ENCODE measurements at regions not wholly inside any gene's neighbourhood (a gene's known extent, or its start where the extent isn't known, plus 50 kb on each side); places are given as distances from the start of the nearest gene placed in this dataset.

DNA sequence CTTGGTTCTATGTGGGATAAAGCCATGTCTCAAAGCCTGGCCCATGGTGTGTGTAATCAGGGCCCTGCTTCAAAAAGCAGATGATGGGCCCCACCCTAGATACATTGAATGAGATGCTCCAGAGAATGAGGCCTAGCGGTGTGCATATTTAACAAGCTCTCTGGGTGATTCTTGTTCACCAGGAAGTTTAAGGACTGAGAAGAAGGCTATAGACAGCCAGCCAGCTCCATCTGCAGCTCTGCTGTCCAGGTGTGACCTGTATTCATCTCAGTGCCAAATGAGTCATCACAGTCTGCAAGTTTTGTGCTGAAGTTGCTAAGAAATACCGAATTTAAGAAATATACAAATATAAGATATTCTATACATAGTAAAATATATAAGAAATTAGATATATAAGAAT lies 182.0 kb upstream of the RUNX1 start:
- no peak for DNase-seq

DNA sequence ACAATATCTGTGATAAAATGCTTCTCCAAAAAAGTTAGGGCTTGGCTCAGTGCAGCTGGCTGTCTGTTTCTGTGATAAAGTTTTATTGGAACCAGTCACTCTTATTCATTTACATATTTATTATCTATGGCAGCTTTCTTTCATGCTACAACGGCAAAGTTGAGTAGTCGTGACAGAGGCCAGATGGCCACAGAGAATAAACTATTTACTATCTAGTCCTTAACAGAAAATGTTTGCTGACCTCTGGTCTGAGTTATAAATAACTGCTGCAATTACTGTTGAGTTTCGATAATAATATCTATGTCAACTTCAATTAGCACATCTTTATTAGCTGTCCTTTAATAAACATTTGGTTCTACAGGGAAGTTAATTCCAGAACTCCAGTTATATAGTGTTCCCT lies 180.2 kb upstream of the RUNX1 start:
- DNase-seq, result no peak

DNA sequence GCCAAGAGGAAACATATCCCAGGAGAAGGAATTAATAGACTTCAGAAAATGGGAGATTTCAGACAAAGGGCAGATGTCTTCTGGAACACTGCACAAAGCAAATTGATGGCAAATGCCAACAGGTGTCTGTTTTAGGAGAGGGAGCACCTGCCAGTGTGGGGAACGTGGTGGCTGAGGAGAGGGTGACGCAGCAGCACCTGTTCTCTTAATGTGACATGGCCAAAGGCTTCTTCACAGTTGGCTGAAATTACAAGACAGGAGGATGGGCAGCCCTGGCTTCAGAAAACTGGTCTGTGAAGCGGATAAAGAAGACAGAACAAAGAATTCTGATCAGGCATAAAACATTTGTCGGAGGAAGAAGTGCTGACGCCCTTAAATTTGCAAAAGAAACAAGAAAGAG lies 178.7 kb upstream of the RUNX1 start:
- DNase-seq, result peak; percentile 89

DNA sequence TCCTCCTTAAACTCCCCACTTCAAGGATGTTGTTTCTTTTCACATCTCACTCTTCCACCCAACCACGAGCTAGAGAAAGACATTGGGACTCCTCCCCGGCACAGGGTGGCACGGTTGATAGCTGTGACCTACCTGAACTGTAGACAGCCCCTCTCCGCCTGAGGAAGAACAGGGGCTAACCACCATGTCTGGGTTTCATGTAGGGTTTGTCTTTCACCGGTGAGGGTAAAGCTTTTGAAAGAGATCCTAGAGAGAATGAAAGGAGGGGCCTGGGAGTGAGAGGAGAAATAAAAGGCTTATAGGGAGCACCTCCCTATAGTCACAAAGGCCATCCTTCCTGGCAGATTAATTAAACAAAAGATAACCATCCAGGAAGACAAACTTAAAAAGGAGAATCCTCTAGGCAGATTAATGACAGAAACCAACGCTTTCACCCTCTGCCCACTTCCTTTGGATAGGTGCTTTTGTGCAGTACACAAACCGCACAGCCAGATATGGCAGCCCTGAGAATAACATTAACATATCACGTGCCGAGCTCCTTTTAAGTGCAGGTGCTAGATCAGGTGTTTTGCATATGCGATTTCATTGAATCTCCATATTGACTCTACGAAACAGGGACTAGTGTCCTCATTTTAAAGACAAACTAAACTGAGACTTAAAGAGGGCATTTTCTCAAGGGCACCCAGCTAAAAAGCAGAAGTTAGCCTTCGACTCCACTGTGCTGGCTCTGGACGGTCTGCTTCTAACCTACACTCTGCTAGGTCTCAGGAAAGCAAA lies 178.1 kb upstream of the RUNX1 start:
- DNase-seq, result peak; percentile 79

DNA sequence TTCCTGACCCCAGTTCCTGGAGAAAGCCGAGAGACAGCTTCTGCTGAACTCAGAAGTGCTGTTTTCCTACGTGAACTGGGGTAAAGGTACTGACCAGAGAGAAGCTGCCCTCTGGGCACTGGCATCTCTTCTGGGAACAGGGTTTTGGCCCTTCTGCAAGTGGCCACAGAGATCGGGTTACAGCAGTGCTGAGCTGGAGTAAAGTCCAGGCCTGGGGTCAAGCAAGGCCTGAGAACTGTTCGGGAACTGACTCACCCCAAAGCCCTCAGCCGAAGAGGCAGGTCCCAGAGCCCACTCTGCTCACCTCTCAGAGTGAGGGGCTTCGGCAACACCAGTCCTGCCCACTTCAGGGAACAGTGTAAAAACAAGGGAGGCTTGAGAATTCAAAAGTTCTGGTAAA lies 177.2 kb upstream of the RUNX1 start:
- DNase-seq, result no peak

DNA sequence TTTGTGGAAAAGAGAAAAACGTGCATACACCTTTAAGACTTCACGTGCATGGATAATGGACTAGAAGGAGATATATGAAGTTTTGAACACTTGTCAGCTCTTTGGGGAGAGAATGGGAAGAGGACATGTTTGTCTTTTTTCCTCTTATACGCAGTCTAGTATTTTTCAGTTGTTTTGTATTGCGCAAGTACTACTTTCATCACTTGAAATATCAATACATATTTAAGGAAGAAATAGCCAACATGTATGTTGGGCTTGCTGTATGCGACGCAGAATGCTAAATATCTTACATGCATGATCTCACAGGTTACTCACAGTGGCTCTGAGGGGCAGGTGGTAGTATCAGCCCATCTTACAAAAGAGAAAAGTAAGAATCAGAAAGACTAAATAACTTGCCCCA lies 176.5 kb upstream of the RUNX1 start:
- DNase-seq, result no peak

DNA sequence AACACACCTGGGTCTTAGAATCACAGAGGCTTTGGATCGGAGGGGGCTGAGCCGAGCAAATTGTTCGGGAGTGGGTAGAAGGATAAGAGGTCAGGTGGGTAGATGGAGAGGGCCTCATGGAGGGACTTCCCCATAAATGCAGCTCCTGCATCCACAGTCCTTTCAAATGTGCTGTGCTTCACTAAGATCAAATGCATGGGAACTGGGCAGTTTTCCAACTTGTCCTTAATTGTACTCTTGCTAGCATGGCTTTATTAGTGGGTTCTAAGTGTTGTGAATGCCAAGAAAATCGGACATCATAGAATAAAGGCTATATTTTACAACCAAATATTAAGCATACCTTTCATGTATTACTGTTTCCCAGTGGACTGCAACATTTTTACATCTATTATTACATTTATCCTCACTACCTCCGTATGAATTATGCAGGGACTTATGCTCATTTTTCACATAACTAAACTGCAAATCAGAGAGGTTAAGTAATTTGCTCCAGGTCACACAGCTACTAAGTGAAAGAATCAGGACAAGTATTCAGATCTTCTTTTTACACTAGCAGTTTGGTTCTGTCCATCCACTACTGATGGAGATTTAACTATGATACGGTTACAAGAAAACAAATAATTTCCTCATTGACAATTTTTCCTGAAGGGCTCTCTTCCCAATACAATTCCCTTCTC lies 174.5 kb upstream of the RUNX1 start:
- DNase-seq, result peak; percentile 59

DNA sequence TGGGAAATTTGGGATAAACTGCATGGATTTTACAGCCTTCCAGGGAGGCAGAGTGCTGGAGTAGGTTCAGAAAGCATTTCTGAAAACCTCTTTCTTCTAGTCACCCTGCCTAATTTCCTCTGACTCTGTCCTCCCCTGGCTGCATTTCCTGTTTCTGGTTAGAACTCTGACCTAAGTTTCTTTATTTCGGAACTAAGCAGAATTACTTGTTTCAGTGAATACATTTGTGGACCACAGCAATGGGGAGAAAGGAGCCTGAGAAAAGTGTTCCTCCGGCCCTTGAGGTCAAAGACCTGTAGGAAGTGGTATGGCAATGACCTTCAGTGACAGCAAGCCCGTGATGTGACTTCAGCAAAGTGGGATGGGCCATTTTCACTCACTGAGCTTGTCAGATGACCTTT lies 173.4 kb upstream of the RUNX1 start:
- DNase-seq, result no peak

DNA sequence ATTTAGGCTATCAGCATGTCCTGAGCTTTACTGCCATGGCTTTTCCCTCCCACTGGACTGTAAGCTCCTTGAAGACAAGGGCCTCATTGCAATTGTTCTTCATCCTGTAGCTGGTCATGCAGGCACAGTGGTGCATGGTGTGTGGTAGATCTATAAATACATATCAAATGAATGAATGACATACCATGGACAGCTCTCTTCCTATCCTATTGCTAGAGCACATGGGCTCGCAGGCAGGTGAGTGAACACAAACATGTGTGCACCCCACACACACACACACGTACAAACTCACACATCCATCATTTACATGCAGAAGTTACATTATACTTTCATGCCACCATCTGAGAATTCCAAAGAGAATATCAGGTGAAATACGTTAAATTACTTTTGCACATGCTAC lies 172.9 kb upstream of the RUNX1 start:
- DNase-seq, result no peak

DNA sequence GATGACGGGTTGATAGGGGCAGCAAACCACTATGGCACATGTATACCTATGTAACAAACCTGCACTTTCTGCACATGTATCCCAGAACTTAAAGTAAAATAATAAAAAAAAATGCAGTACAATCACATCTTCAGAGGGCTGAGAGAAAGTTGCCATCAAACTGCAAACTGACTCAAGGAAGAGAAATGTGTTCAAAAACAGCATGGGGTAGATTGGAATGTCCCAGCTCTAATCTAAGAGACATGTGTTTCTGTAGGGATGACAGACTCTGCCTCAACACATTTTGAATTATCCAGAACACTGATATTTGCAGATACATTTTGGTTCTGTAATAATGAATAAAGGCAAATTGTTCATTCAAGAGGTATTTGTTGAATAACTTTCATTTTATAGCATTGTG lies 171.2 kb upstream of the RUNX1 start:
- DNase-seq, result no peak

DNA sequence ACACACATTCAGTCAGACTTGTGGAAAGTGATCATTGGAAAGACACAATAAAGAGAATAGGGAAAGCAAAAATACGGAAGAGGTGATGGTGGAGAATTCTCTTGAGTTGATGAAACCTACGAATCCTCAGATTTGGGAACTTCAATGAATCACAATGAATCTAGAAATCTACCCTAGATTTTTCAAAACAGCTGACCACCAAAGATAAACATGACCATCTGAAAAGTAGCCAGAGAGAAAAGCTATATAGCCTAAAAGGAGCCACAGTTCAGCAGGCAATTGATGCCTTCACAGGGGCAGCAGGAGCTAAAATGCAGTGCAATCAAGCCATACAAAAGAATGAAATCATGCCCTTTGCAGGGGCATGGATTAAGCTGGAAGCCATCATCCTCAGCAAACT lies 170.6 kb upstream of the RUNX1 start:
- no peak for DNase-seq

DNA sequence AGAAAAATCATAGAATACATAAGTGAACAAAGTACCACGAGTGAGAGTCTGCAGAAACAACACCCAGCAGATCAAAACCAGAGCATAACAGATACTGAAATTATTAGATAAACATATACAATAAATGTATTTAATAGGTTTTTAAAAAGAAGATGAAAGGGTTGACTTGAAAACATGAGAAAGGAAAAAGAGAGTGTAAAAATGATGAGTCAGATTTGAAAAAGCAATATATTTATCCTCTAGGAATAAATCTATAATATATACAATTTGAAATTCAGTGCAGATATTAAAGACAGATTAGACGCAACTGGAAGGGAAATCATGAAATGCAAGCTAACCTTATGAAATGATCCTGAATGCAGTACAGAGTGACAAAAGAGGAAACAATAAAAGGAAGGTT lies 170.2 kb upstream of the RUNX1 start:
- no peak for DNase-seq

DNA sequence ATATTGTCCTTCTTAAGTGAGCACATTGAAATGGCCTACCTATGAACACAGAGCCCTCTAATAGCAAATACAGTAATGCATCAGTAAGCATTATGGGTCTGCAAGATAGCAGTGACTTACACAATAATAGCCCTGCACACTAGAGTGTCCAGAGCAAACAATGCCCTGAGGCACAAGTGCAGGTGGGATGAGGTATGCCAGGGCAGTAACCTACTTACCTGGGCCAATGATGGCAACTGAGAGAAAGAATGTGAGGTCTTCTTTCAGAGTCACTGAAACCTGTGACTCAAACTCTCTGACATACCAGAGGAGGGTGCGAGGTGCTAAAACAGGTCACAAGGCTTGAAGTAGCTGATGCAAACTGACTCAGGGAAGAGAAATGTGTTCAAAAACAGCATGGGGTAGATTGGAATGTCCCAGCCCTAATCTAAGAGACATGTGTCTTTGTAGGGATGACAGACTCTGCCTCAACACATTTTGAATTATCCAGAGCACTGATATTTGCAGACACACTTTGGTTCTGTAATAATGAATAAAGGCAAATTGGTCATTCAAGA lies 168.5 kb upstream of the RUNX1 start:
- no peak for DNase-seq

DNA sequence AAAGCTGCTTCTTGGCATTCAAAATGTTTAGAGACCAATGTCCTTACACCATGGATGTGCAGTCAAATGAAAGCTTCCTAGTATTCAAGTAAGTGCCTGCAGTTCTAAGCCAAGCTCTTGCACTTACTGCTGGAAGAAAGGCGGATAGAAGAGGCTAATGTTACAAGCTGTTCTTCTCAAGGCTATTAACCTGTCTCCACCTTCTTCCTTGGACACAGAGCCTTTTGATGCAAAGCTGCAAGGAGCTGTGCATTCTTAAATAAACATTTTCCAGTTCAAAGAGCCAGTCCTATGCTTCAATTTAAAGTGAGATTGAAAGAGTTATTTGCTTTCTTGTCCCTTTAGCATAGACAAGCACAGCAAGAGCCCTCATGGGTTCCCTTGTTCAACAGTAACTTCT lies 167.9 kb upstream of the RUNX1 start:
- DNase-seq, result no peak

DNA sequence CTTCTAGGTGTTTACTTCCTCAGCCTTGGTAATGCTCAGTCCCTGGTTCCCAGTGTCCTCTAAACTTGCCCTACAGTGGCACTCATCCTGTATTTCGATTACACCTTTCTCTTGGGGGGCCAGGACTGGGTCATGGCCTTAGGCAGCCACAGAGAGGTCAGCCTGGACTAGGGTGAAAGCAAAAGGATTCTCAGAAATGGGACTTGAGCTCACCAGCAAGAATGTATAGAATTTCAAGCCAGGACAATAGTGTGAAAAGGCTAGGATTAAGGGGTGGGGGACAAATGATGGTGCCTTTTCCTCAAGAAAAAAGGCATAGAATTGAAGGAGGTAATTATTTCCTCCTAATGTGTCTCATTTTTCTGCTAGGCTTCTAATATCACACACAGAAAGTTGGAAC lies 166.8 kb upstream of the RUNX1 start:
- DNase-seq, result no peak

DNA sequence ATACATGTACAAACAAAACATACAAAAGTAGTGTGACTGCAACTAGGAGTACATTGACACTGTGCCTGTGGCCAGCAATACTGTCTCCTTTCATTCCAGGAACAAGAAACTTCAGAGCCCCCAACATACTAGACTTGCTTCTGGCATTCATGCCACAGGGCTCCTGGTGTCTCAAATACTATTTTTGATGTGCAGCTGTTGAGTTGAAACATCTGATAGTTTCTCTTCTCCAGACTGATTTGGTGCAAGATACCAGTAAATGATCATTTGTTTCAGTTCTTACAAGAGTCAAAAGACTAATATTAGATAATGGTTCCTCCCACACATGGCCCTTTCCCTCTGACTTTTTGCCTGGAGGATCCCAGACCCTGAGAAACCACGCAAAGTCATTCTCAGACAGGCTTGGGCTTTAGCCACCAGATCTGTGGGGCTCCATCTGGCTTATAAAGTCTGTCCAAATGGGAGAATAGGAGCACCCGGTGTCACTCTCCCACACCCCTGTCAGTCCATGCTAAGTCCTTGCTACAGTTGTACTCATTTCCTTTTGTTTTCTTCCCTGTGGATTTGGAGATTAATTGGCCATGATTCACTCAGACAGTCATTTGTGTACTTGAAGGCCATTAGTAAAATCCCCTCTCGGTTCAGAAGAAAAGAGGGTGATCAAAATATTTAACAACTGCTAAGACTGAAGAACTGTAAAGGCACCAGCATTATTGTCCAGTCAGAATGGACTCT lies 163.5 kb upstream of the RUNX1 start:
- DNase-seq, result no peak

DNA sequence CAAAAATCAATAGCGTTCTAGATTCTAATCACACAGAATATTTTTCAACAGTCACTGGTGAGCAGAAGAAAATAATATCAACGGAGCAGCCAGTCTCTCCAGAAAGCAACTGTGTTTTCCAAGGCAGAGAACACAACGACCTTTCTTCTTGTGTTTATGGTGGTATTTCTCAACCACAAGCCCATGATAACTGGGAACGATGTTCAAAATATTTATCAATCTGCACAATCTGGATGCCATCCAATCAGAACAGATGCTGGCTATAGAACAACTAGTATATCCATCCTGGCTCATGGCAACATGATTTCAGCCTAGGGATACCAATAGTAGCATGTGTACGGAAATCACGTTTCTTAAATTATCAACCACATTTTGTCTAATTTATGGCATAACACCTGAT lies 162.7 kb upstream of the RUNX1 start:
- no peak for DNase-seq

DNA sequence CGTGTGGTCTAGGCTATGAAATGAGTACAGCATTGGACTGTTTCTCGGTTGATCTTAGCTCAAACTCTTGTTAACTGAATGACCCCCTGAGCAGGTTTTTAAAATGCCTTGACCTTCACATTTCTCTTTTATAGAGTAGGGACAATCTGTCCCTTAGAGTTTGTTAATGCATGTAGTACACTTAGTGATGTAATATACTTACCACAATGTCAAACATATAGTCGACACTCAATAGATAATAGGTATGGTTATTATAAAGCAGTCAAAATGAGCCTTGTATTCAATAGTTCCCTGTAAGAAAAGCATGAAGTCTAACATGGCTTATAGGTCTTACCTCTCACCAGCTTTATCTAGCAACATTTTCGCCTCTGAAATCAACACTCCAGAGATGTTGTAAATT lies 161.0 kb upstream of the RUNX1 start:
- DNase-seq, result no peak

DNA sequence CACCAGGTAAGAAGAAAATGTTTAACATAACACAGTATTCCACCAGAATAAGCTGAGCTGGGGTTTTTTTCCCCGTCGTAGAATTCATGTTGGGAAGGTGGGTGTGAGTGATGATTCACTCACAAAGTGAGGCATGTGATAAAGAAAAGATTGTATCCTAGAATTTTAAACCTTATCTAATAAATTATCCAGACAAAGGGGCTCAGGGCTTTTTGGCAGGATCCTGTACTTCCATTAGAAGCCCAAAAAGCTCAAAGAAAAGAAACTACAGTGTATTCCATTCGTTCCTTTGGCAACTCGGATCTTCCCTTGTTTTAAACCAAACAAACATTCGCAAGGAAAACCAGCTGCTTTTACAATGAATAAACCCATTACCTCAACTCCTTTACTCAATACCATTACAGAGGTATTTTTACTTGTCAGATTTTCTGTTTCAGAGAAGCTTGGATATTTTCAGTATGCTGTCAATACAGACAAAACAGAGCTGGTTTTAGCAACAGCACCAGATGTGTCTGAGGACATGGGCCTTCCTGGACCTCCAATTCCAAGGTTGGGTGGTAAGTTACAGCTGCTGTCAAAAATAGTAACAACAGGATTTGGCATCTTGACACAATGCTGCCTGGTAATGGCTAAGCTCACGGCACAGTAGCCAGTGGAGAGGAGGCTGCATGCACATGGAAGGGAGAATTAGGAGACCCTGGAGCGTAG lies 159.9 kb upstream of the RUNX1 start:
- DNase-seq, result no peak

DNA sequence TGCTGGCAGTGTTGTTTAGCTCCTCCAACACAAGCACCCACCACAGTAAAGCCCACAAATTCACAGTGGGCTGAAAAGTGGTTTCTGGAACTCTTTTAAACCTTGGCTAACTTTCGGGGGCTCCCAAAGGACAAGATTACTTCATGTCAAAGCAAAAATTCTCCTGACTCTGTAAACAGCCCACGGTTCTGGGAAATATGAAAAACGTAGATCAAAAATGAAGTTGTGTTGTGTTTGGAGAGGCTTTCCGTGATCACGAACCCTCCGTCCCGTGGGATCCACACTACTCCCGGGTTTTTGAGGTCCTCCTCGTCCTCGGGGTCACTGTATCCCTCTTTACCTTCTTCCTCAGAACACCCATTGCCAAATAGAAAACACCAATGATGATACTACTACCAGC lies 159.0 kb upstream of the RUNX1 start:
- no peak for DNase-seq

DNA sequence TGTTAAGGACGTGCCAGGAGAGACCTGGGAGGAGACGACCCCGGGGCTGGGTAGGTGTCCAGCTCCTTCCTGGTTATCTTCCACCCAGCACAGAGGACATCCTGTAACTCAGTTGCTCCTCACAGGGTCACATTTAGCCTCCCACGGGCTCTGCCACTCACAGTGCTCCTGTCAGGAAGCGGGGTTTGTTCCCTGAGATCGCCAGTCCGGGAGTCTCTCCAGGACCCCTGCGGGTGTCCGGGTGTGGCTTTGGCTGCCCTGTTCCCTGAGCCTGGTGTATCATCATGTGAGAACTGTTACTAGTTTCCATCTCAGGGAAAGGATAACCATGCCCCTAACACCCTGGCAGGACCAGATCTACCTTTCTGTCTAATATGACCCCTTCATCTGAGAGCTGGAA lies 158.2 kb upstream of the RUNX1 start:
- no peak for DNase-seq

DNA sequence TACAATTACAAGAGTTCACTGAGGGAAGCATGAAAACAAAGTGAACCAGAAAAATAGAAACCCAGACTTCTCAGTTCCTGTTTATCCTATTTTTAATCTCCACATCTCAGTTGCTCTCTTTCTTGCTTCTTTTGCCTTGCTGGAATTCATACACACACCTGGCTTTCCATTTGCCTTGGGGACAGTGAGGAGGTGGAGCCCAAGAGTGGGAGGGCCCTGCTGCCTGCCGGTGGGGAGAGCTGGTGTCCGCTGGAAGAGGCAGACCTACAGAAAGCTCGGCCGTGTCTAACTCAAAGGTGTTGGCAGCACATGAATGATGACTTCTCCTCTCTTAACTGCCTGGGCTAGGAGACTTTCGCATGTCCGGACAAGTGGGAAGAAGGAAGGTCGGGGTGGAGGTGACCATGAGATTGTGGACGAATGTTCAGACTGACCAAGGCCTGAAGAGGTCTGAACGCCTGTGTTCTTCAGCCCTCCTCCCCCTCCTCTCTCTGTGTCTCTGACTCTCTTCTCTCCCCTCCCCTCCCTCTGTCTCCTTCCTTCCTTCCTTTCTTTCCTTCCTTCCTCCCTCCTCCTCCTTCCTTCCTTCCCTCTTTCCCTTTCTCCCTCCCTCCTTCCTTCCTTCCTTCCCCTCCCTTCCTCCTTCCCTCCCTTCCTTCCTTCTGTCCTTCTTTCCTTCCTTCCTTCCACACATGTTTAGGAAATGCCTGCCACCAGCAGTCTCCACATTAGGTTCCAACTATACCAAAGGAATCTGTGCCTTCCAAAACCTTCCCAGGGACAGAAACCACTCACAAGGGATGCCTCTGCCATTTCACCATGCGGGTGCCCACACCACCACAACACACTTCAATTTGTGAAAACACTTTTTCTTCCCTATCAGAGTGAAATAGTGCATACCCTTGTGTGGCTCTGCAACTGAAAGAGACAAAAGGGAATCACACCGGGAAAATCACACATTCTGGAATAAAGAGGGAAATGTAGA lies 157.3 kb upstream of the RUNX1 start:
- DNase-seq, result no peak
